ENCODE measurements at regions not wholly inside any gene's neighbourhood (a gene's known extent, or its start where the extent isn't known, plus 50 kb on each side); places are given as distances from the start of the nearest gene placed in this dataset.

DNA sequence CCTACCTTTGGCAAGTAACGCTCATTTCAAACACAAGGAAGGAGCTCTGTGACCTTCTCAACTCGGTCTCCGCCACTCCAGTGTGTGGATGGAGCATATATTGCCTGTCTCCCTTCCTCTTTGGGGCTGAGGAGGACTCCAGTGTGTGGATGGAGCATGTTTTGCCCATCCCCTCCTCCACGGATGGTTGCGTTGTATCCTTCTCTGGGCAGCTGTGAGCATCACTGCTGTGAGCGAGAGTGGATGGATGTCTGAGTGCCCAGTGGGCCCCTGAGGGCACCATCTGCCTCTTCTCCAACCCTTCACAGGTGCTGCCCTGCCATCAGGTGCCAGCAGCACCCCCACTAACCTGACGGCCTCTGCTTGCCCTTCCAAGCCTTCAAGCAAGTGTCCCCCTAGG lies 186.2 kb downstream of the TEX29 start:
- no peak for TF ChIP-seq POLR2A (IDR thresholded peaks at IDR 0.05)
- TF ChIP-seq, protein P1, sequence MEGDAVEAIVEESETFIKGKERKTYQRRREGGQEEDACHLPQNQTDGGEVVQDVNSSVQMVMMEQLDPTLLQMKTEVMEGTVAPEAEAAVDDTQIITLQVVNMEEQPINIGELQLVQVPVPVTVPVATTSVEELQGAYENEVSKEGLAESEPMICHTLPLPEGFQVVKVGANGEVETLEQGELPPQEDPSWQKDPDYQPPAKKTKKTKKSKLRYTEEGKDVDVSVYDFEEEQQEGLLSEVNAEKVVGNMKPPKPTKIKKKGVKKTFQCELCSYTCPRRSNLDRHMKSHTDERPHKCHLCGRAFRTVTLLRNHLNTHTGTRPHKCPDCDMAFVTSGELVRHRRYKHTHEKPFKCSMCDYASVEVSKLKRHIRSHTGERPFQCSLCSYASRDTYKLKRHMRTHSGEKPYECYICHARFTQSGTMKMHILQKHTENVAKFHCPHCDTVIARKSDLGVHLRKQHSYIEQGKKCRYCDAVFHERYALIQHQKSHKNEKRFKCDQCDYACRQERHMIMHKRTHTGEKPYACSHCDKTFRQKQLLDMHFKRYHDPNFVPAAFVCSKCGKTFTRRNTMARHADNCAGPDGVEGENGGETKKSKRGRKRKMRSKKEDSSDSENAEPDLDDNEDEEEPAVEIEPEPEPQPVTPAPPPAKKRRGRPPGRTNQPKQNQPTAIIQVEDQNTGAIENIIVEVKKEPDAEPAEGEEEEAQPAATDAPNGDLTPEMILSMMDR (IDR thresholded peaks at IDR 0.05), result no peak
- WGBS, 2 donors, result 80 to 85% methylated on average over 7 of the region's 7 CpGs
- peak in 1 of 2 donors; percentile 69 for DNase-seq (ENCODE audit: low spot score in 2 of 2)
- no peak overlapping the region for H3K4me3 ChIP-seq (ENCODE audit: low read depth, poor library complexity, severe bottlenecking)
- intact Hi-C loops (cut with DNase I; ENCODE audit: low total_unique reads), result no loop called here

DNA sequence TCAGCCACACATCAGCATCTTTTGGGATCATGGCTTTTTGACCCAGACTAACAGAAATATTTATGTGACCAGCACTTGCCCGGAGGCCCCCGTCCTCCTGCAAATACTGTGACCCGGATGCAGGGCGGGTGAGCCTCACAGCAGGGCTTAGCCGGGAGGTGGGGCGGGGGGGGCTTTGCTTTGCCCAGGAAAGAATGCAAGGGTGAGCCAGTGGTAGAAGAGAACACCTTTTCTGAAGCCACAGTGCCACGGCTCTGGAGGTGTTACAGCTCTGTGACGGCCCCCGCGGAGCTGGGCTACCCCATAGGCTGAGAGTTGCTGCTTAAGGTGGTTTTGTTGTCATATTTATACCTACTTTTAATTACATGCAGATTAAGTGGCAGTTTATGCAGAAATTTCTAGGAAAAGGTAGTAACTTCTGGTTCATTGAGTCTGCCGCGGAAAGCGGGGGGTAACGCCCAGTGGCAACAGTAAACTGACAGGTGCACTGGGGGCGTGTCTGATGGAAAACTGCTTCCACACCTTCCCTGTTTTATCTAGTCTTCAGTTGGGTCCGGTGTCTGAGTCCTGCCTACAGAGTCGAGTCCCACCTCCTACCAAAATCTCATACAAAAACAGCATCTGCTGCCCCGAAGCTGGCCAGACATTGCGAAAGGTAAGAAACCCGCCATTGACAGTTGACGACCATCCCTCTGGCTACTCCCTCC lies 187.9 kb downstream of the TEX29 start:
- TF ChIP-seq, protein P1 (IDR thresholded peaks at IDR 0.05), result no peak
- TF ChIP-seq POLR2A (IDR thresholded peaks at IDR 0.05), result no peak
- intact Hi-C loops (cut with DNase I; ENCODE audit: low total_unique reads), result no loop called here
- H3K4me3 ChIP-seq (ENCODE audit: low read depth, poor library complexity, severe bottlenecking), result no peak overlapping the region
- peak in 1 of 2 donors; percentile 70 for DNase-seq (ENCODE audit: low spot score in 2 of 2)
- WGBS, 2 donors, result 81 to 87% methylated on average over 21 of the region's 21 CpGs

DNA sequence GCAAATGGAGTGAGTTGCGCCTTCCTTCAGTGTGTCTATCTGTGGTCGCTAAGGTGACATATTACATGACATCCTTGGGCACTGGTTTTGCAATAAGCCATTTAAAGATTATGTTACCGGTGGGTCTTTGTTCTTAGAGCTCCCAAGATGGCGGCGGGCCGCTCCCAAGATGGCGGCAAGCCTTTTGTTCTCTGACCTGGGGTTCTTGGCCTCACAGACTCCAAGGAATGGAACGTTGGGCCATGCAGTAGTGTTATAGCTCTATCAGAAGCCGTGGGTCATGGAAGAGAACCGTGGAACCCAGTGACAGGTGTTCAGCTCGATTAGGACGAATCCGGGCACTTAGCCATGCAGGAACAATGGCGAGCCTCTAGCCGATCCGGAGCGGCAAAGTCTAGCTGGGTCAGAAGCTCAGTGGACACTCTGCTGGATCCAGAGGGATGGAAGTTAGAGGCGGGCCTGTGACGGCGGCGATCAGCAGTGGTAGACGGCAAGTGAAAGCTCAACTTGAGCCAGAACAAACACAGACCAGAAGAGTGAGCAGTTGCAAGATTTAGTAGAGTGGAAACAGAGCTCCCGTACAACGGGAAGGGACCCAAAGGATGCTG lies 188.6 kb downstream of the TEX29 start:
- WGBS, 2 donors, result 91 to 92% methylated on average over 24 of the region's 24 CpGs
- DNase-seq (ENCODE audit: low spot score in 2 of 2), result peak in 1 of 2 donors; percentile 78
- no peak overlapping the region for H3K4me3 ChIP-seq (ENCODE audit: low read depth, poor library complexity, severe bottlenecking)
- no peak for TF ChIP-seq POLR2A (IDR thresholded peaks at IDR 0.05)
- TF ChIP-seq, protein P1 (IDR thresholded peaks at IDR 0.05), result no peak
- intact Hi-C loops (cut with DNase I; ENCODE audit: low total_unique reads), result no loop called here

DNA sequence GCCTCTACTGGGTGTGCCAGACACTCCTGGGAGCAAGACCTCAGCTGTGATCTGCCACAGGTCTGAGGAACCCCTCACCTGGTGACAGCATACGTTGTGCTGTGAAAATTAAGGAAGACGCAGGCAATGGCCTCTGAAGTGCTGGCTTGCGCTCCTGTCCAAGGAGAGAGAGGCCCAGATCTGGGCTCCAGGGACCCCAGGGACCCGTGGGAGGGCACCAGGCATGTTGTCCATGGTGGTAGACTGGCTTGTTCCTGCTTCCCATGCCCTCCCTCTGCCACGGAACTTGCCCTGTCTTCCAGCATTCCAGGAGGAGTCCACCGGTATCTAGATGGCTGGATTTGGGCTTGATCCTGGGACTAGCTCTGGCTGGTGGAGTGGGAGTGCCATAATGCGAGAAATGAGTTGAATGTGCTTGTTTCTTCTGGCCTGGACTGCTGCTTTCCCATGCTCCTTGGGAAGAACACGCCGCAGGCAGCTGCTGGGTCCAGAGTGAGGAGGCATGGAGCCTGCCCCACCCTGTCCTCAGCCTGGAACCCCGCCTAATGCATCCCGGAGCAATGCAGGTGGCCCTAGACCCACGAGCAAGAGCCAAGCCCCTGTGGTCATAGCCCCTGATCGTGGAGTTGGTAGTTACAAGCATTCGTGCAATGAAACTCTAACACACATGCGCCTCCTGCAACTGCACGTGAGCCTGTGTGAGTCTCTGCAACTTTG lies 190.2 kb downstream of the TEX29 start:
- 49 to 55% methylated on average over 16 of the region's 16 CpGs for WGBS, 2 donors
- intact Hi-C loops (cut with DNase I; ENCODE audit: low total_unique reads), result no loop called here
- no peak overlapping the region for H3K4me3 ChIP-seq (ENCODE audit: low read depth, poor library complexity, severe bottlenecking)
- DNase-seq (ENCODE audit: low spot score in 2 of 2), result peak in 1 of 2 donors; percentile 57
- TF ChIP-seq, protein P1 (IDR thresholded peaks at IDR 0.05), result no peak
- no peak for TF ChIP-seq POLR2A (IDR thresholded peaks at IDR 0.05)

DNA sequence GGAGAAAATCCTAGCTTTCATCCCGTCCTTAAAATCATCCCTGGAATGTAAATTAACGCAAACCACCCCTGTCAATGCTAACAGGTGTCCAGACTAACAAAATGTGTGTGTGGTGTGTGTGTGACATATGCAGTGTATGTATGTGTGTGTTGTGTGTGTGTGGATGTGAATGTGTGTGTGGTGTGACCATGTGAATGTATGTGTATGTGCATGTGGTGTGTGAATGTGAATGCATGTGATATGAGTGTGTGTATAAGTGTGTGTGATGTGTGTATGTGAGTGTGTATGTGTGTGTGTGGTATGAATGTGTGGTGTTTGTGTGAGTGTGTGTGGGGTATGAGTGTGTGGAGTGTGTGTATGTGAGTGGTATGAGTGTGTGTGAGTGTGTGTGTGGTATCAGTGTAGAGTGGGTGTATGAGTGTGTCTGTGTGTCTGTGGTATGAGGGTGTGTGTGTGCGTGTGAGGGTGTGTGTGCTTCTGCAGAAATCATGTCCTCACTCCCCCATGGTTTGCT lies 190.8 kb downstream of the TEX29 start:
- 55 to 61% methylated on average over 3 of the region's 3 CpGs for WGBS, 2 donors
- H3K4me3 ChIP-seq (ENCODE audit: low read depth, poor library complexity, severe bottlenecking), result no peak overlapping the region
- no peak for DNase-seq (ENCODE audit: low spot score in 2 of 2)
- intact Hi-C loops (cut with DNase I; ENCODE audit: low total_unique reads), result no loop called here
- TF ChIP-seq, protein P1 (IDR thresholded peaks at IDR 0.05), result peak in 1 of 3 donors; percentile 23
- no peak for TF ChIP-seq POLR2A (IDR thresholded peaks at IDR 0.05)
